Heart left ventricle (tissue), 16 donors: ENCODE measurements at regions not wholly inside any gene's neighbourhood (a gene's known extent, or its start where the extent isn't known, plus 50 kb on each side); places are given as distances from the start of the nearest gene placed in this dataset.

ENCODE experiments used
- ATAC-seq, 4 donors: fragments of 200-7000 bp; cut with Tn5 transposase; one replicate each; pipeline ENCODE4 v1.9.1; 2020 to 2022; ENCODE audit warnings: moderate library complexity in 4 of 4, mild to moderate bottlenecking in 3 of 4, moderate number of reproducible peaks in 1 of 4
- DNase-seq, 5 donors: peaks; one replicate each; pipeline ENCODE4 v3.0.0-alpha.2; 2020
- H3K27ac ChIP-seq, 12 donors: fragments of 200-600 bp; sonication (generic) in 4 of 12; one replicate each; pipeline versions ENCODE4 v1.5.0 to v1.8.0; 2016 to 2022; ENCODE audit warnings: mild to moderate bottlenecking in 2 of 12
- H3K27me3 ChIP-seq, 9 donors: fragments of 200-600 bp; sonication (generic) in 2 of 9; one replicate each; pipeline versions ENCODE4 v1.5.1 to v1.8.0; 2016 to 2022; ENCODE audit warnings: mild to moderate bottlenecking in 3 of 9
- H3K36me3 ChIP-seq, 9 donors: fragments of 200-600 bp; sonication (generic) in 2 of 9; one replicate each; pipeline versions ENCODE4 v1.5.0 to v1.8.0; 2018 to 2022; ENCODE audit warnings: mild to moderate bottlenecking in 2 of 9
- H3K4me1 ChIP-seq, 12 donors: fragments of 200-600 bp; sonication (generic) in 4 of 12; one replicate each; pipeline versions ENCODE4 v1.5.0 to v1.8.0; 2016 to 2022; ENCODE audit warnings: mild to moderate bottlenecking in 3 of 12
- H3K4me3 ChIP-seq, 12 donors: fragments of 200-600 bp; sonication (generic) in 4 of 12; one replicate each; pipeline versions ENCODE4 v1.5.0 to v1.8.0; 2017 to 2022; ENCODE audit warnings: mild to moderate bottlenecking in 9 of 12, moderate library complexity in 4 of 12
- H3K9me3 ChIP-seq, 12 donors: fragments of 200-600 bp; sonication (generic) in 4 of 12; one replicate each; pipeline versions ENCODE4 v1.5.0 to v1.8.0; 2016 to 2022; ENCODE audit warnings: mild to moderate bottlenecking in 1 of 12
- POLR2A ChIP-seq, 2 donors: fragments of 450-650 bp; IDR thresholded peaks; one replicate each; pipeline ENCODE4 v1.6.1; 2017; ENCODE audit warnings: antibody characterized with exemption in 2 of 2, mild to moderate bottlenecking in 2 of 2, moderate library complexity in 2 of 2
- WGBS, 4 donors: extraction: QIAGEN DNeasy Blood & Tissue Kit in 2 of 4; methylation state at CpG; one replicate each; pipeline versions ENCODE4 v1.1.5 to v1.1.7; 2013 to 2018; 5-methylcytosine and 5-hydroxymethylcytosine counted together
- intact Hi-C, 10 donors: fragments of 100-400 bp; cut with DNase I; formaldehyde crosslinking; loops; one replicate each; pipeline versions ENCODE4 v1.11.1 to v1.14.2; 2022
- TF ChIP-seq, protein P1 (sequence below), 12 donors: fragments of 200-600 bp; sonication (generic) in 4 of 12; IDR thresholded peaks; one replicate each; pipeline versions ENCODE4 v1.5.0 to v1.8.0; 2018 to 2022; ENCODE audit warnings: antibody characterized with exemption in 12 of 12, mild to moderate bottlenecking in 5 of 12
- donor health status: ischemic (EF 13 %, LVEDD 7.1; RV severe dilation, severe dysfunction).
- donor health status: healthy with polysubstance abuse.
- donor health status: DM: no; HTN: yes; CAD: no.
- donor health status: DM: no; HTN: no; CAD: no.
- donor health status: ischemic (EF 25% LVEDD 6.9; RV normal size, moderate dysfunction).
- donor health status: ischemic (EF 25% LVEDD 5.7; RV mildly dilated, moderate dysfunction).
- donor health status: healthy.
- donor health status: DM: yes; HTN: yes; CAD: no.
- donor health status: ischemic (EF 35%, LVEDD 5.7; RV mildly dilated, moderate dysfunction).
- donor health status: nonischemic (EF 11% LVEDD 7.7; RV severe dilation, severe dysfunction).
- donor health status: DM: yes; HTN: yes; CAD: no.
- donor health status: PGD.
- donor health status: ischemic (EF 29% LVEDD 5.4; RV normal size, mild dysfunction).
- donor health status: nonischemic (EF 23%, LVEDD 6.1; RV moderate dilation, normal function).

DNA sequence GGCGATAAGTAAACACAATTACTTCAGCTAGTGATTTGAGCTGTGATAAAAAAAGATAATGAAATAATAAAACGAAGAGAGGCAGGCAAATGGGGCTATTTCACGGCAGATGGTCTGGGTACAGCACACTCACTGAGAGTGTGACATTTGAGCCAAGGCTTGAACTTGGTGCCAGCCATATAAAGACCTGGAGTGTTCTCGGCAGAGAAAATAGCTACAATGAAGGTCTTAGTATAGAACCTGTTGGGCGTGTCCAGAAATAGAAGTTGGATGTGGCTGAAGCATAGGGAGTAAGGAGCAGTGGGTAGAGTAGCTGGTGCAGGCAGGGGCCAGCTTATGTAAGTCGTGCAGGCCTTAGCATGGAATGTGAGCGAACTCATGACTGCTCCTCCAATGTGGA lies 660.3 kb upstream of the WWC1 start:
- Histone ChIP-seq H3K27ac (no peak overlapping the region), H3K4me1 (peaks cover 0 to 8% (median 0%) of the 10 kb centered on the region in 12 donors), H3K27me3 (no peaks in the 10 kb centered on the region), H3K9me3 (no peaks in the 10 kb centered on the region), H3K36me3 (no peaks in the 10 kb centered on the region), H3K4me3 (no peak overlapping the region)
- intact Hi-C loops = no loop called here
- TF ChIP-seq, protein P1, sequence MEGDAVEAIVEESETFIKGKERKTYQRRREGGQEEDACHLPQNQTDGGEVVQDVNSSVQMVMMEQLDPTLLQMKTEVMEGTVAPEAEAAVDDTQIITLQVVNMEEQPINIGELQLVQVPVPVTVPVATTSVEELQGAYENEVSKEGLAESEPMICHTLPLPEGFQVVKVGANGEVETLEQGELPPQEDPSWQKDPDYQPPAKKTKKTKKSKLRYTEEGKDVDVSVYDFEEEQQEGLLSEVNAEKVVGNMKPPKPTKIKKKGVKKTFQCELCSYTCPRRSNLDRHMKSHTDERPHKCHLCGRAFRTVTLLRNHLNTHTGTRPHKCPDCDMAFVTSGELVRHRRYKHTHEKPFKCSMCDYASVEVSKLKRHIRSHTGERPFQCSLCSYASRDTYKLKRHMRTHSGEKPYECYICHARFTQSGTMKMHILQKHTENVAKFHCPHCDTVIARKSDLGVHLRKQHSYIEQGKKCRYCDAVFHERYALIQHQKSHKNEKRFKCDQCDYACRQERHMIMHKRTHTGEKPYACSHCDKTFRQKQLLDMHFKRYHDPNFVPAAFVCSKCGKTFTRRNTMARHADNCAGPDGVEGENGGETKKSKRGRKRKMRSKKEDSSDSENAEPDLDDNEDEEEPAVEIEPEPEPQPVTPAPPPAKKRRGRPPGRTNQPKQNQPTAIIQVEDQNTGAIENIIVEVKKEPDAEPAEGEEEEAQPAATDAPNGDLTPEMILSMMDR (IDR thresholded peaks at IDR 0.05) = no peak
- TF ChIP-seq POLR2A (IDR thresholded peaks at IDR 0.05) = no peak
- DNase-seq (no peak), ATAC-seq (peak in 2 of 4 donors; percentile 18 to 20)
- WGBS, 4 donors = 85 to 87% (median 86%) methylated on average over 7 of the region's 7 CpGs

DNA sequence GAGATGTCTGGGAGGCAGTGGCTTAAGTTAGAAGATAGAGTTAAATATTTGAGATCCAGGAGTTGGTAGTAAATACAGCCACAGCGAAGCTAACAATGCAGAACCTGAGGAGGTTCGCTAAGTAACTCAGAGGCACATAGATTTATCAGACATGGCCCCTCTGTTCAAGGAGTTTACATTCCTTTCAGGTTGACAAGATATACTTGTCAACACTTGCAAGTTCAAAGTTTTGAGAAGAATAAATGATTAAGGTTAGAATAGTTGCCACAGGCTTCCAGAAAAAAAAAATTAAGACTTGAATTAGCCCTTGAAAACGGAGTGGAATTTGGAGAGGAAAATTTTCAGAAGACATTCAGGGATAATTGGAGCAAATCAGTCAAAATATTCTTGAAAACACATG lies 658.3 kb upstream of the WWC1 start:
- no peaks in the 10 kb centered on the region for H3K27me3 ChIP-seq
- DNase-seq (no peak), ATAC-seq (no peak)
- intact Hi-C loops = no loop called here
- no peak overlapping the region for H3K27ac ChIP-seq
- no peaks in the 10 kb centered on the region for H3K9me3 ChIP-seq
- H3K36me3 ChIP-seq = no peaks in the 10 kb centered on the region
- peaks cover 0 to 8% (median 0%) of the 10 kb centered on the region in 12 donors for H3K4me1 ChIP-seq
- no peak for TF ChIP-seq POLR2A (IDR thresholded peaks at IDR 0.05)
- TF ChIP-seq, protein P1 (IDR thresholded peaks at IDR 0.05) = no peak
- WGBS, 4 donors = 38 to 51% (median 43%) methylated on average over 3 of the region's 3 CpGs
- no peak overlapping the region for H3K4me3 ChIP-seq

DNA sequence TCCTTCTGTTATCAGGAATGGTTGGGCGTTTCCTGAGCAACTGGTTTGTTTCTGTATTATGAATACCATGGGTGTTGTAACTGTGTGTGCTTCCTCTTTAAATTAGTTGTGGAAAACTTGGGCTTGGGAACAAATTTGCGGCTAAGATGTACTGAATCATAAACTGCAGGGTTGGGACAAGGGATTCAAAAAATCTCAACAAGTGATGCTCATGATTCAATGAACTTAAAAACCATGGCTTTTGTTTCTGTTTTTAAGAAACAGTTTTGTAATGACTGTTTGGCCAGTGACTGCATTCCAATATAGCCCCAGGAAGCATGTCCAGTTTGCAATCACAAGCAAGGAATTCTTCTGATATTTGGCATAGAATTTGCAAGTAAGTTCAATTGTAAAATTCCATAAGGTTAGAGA lies 657.5 kb upstream of the WWC1 start:
- H3K27ac ChIP-seq = no peak overlapping the region
- DNase-seq (no peak), ATAC-seq (no peak)
- intact Hi-C loops = no loop called here
- H3K4me3 ChIP-seq = no peak overlapping the region
- H3K36me3 ChIP-seq = no peaks in the 10 kb centered on the region
- H3K9me3 ChIP-seq = no peaks in the 10 kb centered on the region
- 36 to 52% (median 41%) methylated on average over 2 of the region's 2 CpGs for WGBS, 4 donors
- H3K4me1 ChIP-seq = peaks cover 0 to 8% (median 0%) of the 10 kb centered on the region in 12 donors
- TF ChIP-seq, protein P1 (IDR thresholded peaks at IDR 0.05) = no peak
- TF ChIP-seq POLR2A (IDR thresholded peaks at IDR 0.05) = no peak
- no peaks in the 10 kb centered on the region for H3K27me3 ChIP-seq

GRCh38 chr5:167634432-167634831 lies 657.0 kb upstream of the WWC1 start:
- H3K4me1 ChIP-seq = peaks cover 0 to 8% (median 0%) of the 10 kb centered on the region in 12 donors
- ATAC-seq (no peak), DNase-seq (no peak)
- H3K27me3 ChIP-seq = no peaks in the 10 kb centered on the region
- WGBS, 4 donors = 76 to 84% (median 79%) methylated on average over 1 of the region's 1 CpG
- H3K4me3 ChIP-seq = no peak overlapping the region
- H3K36me3 ChIP-seq = no peaks in the 10 kb centered on the region
- TF ChIP-seq, protein P1 (IDR thresholded peaks at IDR 0.05) = no peak
- no peak for TF ChIP-seq POLR2A (IDR thresholded peaks at IDR 0.05)
- no peaks in the 10 kb centered on the region for H3K9me3 ChIP-seq
- intact Hi-C loops = no loop called here
- H3K27ac ChIP-seq = no peak overlapping the region
